Left renal cortex interstitium (tissue), 4 donors: ENCODE measurements at regions not wholly inside any gene's neighbourhood (a gene's known extent, or its start where the extent isn't known, plus 50 kb on each side); places are given as distances from the start of the nearest gene placed in this dataset.

ENCODE experiments used
- DNase-seq, 4 donors: peaks; one replicate each; pipeline ENCODE4 v3.0.0-alpha.2; 2013; ENCODE audit warnings: low read depth in 4 of 4, low spot score in 2 of 4, missing footprints in 1 of 4

DNA sequence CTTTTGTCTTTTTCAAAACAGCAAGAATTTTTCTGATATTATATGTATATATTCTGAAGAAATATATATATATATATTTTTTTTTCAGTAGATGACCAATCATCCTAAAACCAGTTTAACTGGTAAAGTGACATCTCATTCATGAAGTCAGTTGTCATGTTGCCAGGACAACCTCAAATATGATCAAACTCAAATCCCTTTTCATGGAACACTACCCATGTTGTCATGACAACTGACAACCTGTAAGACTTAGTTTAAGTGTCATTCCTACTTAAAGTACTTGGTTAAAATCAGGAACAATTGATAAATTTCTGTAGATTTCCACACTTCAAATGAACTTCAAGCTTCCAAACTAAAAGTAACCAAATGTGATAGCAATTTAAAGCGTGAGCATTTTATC lies 101.8 kb upstream of the ERBB4 start:
- no peak for DNase-seq

DNA sequence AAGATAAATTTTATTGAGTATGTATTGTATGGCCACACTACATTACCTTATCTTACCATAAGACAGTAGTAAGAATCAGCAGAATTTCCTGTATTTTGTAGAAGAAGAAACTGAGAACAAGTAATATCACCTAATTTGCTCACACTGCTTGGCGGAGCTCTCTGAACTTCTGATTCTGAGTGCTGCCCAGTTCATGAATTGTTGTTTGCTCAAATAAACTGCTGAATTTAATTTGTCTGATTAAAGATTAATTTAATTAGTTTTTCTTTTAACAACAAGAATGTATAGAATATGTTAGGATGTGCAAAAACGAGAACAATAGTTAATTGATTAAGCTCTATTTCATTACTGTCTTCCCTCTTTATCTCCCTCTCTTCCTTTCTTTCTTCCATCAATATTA lies 100.1 kb upstream of the ERBB4 start:
- no peak for DNase-seq

DNA sequence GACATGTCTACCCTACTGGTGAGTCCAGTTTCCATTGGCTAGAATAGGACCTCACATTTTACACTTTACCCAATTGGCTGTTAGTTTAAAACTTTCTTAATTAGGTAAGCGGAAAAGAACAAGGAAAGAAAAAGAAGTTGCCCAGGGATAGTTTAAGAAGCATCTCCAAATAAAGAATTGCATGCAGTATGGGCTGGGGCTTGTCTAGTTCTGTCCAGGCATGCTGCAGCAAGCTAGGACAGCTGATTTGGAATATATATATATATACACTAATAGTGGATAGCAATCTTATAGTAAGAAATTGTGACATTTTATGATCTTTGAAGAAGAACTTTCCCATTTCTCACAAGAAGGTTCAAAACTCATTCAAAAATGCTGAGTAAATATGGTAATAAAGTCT lies 90.0 kb upstream of the ERBB4 start:
- no peak for DNase-seq

DNA sequence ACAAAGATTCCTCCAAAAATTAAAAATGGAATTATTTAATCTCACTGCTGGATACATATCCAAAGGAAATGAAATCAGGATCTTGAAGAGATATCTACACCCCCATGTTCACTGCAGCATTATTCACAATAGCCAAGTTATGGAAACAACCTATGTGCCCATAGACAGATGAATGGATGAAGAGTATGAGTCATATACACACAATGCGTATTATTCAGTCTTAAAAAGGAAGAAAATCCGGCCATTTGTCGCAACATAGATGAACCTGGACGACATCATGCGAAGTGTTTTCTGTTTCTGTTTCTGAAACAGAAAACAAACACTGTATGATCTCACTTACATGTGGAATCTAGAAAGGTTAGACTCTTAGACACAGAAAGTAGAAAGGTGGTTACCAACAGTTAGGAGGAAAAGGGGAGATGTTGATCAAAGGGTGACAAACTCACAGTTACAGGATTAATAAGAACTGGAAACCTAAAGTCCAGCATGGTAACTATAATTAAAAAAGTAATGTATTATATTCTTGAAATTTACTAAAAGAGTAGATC lies 87.8 kb upstream of the ERBB4 start:
- DNase-seq, result no peak

DNA sequence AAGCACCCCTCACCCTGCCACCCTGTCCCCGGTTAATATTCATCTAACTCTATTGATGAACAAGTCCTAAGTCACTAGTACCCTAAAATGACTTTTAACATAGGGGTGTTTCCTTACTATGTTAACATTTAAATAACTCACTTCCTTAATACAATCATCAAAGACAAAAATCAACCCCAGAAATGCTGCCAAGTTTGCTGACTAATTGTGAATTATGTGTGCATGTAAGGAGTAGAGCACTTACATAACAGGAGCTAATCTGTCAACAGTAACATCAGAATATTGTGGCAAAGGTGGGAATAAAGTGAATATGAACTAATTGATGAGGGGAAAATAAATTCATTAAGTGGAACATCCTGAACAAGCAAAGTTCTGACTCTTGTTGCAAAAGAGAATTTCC lies 81.4 kb upstream of the ERBB4 start:
- no peak for DNase-seq

DNA sequence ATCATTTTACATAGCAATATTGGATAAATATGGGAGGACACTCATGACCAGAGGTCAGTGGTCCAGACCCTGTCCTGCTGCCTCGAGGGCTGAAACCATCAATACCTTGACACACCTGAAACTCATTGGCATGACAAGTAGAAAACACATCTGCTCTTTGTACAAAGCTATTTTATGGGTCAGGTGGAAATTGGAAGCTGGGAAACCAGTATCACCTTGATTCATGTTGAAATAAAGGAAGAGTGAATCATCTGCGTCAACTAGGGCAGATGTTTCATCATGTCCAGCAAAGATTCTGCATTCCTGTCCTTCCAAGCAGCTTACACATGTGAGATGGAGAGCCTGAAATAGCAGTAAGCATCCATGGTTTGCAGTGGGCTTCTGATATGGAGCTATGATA lies 80.0 kb upstream of the ERBB4 start:
- no peak for DNase-seq

DNA sequence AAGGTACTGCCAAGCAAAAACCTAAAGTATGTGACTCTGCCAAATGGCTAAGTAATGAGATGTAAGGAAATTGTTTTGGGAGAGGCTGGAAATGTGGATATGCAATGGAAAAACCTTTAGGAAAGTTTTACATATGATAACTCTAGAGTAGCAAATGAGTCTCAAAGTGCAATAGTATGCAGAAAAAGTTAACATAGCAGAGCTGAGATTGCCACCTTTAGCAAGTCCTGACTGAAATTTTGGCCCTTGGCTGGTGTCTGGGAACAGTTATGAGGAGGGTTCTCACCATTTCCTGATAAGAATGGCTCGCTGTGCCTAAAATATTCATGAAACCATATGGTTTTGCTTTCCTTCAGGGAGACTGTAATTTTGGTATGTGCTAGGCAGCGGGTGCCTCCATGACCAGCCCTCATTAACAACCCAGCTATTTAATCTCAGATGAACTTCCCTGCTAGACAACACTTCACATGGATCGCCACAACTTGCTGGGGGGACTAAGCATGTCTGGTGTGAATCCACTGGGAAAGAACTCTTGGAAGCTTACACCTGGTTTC lies 72.3 kb upstream of the ERBB4 start:
- DNase-seq, result no peak

DNA sequence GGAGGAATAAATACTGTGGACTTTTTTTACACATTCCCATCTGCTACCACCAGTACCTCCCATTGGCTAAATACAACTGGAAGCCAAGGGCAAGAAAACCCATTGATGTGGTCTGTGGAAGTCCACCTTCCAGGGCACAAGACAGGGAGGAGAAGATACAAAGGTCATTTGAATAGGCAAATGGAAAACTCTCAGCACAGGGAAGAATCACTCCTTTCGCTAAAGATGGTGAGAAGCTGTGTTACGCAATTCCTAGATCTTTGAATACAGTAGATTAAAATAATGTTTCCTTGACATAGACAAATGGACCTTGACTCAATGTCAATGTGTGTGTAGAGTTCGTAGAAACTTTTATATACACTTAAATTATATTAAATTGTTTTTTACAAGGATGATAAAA lies 70.9 kb upstream of the ERBB4 start:
- no peak for DNase-seq

DNA sequence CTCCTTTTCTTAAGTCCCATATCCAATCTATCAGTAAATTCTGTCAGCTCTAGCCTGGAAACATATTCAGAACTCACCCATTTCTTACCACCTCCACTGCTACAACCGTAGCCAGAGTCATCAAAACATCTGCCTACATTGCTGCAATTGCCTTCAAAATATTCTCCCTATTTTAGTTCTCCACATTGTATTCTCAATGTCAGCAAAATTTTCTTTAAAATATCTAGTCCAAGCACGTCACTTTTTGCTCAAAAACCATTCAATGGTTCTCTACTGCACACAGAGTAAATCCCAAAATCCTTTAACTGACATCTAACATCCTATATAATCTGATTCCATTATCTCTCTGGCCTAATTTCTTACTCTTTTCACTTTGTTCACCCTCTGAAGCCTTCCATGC lies 68.5 kb upstream of the ERBB4 start:
- DNase-seq, result no peak

DNA sequence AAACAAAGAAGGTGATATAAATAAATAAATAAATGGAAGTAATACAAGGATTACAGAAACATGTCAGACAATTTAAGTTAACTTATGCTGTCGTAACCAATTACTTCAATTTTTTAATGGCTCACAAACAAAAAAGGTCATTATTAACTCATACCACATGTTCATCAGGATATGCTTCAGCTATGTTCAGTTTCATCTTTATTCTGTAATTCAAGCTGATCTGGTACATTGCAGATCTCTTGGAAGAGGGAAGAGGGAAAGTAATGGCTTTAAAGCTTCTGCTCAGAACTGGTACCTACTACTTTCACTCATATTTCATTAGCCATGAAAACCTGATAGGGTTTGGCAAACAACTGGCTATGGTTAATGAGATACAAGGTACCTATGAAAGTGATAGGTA lies 67.6 kb upstream of the ERBB4 start:
- DNase-seq, result no peak

DNA sequence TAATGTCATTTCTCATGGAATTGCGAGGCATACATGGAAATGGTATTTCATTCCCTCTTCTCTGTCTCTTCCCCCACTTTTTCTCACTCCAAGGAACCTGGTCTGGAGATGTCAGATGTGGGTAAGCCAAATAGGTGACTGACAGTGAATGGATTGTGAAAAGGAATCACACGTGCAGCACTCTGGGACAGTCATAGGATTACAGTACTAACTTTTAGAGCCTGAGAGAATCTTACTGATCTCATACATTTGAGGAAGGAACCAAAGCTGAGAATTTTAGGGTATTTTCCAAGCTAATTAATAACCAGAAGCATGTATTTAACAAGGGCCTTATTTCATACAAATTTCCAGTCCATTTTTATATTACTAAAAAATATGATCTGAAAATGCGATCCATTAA lies 58.1 kb upstream of the ERBB4 start:
- no peak for DNase-seq

DNA sequence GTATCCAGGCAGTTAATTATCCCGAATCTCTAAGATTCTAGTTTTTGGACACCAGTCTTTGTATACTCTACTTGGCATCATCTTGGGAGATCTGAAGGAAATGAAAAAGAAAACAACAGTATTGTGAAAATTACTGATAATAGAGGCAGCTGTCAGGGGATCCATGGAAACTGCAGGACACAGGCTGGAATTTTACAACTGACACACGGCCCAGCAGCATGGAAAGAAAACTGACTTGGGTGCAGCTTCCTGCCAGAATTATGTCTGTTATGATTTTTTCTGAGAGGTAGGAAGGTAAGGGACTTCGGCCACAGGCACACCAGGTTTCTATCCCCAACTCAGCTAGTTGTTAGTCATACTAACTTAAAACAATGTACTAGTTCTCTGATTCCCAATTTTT lies 57.7 kb upstream of the ERBB4 start:
- no peak for DNase-seq

DNA sequence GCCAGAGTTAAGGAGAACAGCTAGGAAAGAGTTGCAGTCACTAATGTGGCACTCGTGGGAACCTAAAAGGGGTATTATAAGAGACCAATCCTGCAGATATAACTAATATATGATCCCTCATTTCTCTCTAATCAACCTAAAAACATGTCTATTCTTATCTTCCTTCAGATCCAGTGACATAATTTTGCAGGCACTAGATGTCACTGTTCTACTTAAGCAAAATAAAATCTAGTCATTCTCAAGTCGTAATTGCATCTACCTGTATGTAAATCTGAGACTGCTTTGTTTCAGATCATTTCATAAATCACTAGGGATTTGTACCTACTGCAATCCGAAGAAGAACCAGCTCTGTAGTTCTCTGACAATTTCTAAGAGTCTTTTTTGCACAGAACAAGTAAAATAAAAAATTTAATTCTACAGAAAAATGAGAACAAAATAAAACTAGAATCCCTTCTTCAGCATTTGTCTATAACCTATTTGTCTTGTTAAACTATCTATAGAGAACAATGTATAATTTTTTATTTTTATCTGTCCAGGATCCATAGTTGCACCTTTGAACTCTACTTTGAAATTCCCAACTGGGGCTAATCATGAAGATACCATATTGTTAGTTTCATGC lies 56.5 kb upstream of the ERBB4 start:
- no peak for DNase-seq

DNA sequence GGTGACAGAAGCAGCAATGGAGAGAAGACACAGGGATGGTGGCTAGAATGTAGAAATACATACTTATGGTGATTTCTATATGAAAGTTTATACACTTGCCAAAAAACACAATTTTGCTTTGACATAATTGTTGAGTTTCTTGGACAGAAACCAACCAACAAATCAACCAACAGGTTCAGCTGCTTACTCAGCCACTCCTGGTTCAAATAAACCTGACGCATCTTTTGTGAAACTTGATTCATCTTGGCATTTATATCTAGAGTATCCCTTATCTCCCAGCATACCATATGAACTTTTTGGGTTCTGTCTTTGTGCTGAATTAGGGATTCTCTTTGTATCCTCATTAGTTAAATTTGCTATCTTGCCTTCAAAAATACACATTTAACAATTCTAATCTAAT lies 54.1 kb upstream of the ERBB4 start:
- DNase-seq, result no peak
